GM19467 (cell line): ENCODE measurements at regions not wholly inside any gene's neighbourhood (a gene's known extent, or its start where the extent isn't known, plus 50 kb on each side); places are given as distances from the start of the nearest gene placed in this dataset.
"Not testable (repeated sequence)": the region's sequence is repeated elsewhere in the genome, so short reads cannot be mapped to it uniquely, and the experiment has no call there.

Experiments used
- ATAC-seq: cut with Tn5 transposase; IDR thresholded peaks from one replicate; pipeline ENCODE4 v1.9.1; 2021; ENCODE audit warnings: mild to moderate bottlenecking, moderate library complexity; ENCODE audit not compliant: unreplicated experiment

DNA sequence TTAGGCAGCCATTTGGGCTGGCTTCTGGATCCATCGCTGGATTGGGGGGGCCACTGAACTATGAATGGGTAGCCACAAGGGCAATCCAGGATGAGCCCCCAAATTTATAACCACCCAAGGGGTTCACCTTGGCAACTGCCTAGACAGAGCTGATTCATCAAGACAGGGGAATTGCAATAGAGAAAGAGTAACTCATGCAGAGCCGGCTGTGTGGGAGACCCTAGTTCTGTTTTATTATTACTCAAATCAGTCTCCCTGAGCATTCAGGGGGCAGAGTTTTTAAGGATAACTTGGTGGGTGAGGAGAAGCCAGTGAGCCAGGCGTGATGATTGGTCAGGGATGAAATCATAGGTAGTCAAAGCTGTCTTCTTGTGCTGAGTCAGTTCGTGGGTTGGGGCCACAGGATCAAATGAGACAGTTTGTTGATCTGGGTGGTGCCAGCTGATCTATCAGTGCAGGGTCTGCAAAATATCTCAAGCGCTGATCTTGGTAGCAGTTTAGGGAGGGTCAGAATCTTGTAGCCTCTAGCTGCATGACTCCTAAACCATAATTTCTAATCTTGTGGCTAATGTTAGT lies 57.9 kb downstream of the DNAJB9 start:
- no peak for ATAC-seq

DNA sequence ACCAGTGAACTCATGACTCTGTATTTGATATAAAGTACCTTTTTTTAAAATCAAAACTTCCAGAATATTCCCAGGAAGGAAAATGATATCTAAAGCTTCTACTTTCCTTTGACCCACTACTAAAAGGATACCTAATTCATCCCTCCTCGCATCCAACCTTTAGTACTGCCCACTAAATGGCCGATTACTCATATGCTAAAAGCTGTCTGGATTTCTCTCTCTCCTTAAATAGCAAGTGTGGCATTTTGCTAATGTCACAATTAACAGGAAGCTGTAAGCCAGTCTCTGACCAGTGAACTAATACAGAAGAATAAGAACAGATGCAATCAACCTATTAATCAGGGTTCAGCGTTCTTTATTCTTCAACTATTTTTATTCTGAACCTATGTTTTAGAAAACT lies 59.0 kb downstream of the DNAJB9 start:
- no peak for ATAC-seq

DNA sequence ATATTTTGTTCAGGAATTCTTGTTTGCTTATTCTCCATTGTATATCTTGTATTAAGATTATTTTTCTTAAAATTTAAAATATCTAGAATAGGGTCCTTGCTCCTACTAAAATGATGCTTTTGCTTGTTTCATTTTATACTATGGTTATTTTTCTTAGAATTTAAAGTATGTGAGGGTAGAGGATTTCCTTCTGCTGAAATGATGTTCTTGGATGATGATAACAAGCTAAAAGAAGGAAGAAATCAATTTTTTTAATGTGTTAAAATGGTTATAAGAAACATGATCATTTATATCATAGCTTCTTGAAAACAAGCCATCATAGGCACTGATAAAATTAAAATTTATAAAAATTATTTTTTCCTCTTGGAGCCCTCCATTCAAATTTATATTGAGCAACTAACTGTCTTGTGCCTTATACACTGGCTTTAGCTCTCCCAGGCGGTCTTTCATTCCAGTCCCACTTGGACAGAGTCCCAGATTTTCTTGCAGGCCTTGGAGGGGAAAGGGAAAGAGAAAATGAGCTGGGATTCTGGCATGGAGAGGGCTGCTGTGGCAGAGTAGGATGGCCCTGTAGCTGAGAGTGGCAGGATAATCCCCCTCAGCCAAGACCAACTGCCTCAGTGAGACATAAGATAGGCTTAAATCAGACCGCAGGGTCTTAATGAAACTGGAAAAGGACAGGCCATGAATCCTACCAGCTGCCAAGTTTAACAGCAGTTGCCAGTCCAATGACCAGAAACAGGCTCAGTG lies 60.2 kb downstream of the DNAJB9 start:
- no peak for ATAC-seq

DNA sequence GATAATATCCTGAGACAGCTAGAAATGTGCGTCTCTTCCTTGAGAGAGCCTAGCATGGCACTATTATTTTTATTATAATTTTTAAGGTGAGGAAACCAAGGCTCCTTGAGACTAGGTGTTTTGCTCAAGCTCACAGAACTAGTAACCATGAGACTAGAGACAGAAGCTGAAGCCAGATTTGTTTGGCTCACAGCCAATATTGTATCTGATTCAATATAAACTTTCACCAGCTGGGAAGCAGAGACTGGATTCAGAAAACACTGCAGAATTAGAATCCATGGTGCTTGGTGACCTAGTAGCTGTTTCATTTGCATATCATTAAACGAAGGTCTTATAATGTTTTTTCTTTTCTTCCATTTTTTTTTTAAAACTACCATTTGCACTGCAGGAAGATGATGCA lies 64.4 kb downstream of the DNAJB9 start:
- no peak for ATAC-seq

DNA sequence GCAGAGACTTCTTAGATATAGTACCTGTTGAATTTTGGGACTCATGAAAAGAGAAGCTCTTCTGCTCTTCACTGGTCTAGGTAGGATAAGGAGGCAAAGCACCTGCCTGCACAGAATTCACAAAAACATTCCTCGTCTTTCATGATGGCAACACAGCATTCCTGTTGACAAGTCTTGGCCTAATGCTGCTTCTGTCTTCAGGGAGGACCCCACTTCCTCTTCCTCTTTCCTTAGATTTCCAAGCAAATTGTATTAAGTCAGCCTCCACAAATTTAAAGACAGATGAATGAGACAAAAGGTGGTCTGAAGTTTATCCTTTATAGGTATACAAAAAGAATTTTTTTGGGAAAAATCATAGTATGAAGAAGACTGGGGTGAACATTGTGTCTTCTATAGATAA lies 64.9 kb downstream of the DNAJB9 start:
- ATAC-seq: no peak

DNA sequence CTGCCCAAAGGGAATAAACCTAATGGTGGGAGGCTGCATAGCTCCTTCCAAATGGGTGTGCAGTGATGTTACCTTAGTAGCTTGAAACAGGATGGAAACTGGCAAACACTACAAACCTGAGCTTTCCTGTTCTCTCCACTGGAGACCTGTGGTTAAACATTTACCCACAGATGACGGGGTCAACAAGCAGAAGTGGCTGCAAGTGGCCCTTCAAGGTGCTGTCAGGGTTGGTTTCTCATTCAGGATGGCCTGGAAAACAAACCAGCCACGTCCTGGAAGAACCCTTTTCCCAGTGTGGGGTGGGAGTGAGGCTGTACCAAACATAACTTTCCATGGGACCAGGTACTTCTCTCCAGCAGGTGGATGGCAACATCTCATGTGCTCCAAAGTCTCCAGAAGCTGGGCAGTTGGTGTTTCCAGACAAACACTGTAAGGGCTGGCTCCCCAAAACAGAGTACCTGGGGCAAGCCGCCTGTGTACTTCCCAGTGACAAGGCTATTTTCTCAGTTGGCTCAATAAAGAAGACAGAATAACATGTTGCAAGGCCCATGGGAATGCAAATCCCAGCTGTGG lies 67.5 kb downstream of the DNAJB9 start:
- ATAC-seq: no peak

DNA sequence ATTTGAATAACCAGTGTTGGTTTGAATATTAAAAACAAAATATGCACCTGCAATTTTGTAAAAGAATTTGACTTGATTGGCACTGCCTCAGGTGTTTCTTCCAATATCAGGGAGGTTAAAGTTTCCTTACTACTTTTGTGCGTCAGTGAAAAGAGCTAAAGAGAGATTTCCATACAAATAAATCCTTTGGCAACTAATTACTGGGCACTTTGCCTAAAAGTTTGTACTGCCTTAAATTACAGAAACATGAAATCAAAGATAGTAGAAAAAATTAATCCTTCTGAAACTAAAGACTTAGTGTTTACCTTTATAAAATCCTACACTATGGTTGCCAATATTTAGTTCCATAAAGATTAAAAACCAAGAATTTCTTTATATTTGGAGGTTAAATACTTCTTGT lies 72.5 kb downstream of the DNAJB9 start:
- ATAC-seq: no peak

DNA sequence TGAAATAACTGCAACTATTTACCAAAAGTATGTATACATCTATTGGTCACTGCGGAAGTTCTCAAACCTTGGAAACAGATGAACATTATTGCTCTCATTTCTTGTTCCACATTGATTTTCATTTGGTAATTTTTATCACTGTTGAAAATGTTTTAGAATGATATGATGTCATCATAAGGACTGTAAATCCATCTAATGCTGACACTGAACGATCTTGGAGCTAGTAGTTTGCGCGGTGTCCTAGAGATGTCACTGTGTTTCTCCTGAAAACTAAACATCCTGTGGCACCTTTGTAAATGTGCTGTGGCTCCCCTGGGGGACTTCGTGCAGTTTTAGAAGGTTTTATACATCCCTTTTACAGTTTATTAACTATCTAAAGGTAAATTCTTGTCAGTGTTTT lies 73.5 kb downstream of the DNAJB9 start:
- no peak for ATAC-seq

DNA sequence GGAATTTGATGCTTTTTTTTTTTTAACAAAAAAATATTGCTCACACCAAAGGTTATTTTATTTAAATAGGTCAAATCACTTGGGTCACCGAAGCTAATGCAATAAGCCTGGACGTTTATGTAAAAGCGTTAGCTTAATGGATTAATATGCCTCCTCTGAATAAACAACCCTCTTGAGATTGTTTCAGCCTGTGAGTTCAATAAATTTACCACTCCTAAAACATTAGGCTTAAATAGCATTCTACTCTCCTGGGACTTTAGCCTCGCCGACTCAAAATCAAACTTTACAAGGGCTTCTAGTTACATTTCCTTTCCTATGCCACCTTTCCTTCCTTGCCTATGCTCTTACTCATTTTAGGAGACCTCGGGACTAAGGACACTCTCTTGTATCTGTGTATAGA lies 79.3 kb downstream of the DNAJB9 start:
- ATAC-seq: no peak

DNA sequence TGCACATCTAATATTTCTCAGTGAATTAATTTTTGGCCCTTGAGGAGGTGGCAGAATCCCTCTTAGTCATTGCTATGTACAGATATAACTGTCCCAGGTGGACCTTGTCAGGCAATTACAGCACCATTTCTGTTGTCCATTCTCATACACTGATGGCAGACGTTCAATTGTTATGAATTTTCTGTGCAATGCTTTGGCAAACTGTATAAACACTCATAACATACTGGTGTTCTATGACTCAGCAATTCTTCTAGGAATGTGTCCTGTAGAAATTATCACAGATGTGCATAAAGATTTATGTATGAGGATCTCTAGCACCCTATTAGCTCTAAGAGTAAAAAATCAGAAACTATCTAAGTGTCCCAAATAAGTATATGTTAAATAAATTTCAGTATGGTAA lies 80.8 kb downstream of the DNAJB9 start:
- ATAC-seq: no peak

DNA sequence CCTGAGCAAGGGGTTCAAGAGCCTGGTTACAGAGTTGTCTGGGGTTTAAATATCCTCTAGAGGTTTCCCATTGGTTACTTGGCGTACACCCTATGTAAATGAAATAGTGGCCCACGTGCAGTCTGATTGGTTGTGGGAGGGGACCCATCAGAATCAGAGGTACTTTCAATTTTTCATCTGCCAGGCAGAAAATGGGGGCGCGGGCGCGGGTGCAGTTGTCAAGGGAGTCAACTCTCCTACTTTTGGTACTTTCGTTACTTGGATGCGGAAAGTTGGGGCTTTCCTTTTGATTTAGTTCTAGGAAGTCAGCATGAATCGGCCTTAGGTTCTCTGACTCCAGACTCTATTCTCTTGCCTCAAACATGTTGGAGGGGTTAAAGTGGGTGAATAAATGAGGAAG lies 83.2 kb downstream of the DNAJB9 start:
- no peak for ATAC-seq

DNA sequence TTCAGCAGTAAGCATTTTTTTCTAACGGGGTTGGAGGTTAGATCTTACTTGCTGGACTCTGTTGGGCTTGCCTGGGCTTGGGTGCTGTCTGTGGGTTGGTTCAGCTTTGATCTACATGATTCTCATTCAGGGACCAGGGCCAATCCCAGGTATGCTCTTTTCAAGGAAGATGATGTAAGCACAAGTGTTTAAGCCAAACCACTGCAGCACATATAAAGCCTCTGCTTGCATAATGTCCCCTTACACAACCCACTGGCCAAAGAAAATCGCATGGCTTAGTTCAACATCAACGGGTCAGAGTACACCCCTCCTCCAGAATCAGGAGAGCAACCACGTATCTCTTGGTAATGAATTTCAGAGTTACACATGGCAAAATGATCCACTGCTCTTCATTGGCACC lies 83.9 kb downstream of the DNAJB9 start:
- ATAC-seq: no peak

DNA sequence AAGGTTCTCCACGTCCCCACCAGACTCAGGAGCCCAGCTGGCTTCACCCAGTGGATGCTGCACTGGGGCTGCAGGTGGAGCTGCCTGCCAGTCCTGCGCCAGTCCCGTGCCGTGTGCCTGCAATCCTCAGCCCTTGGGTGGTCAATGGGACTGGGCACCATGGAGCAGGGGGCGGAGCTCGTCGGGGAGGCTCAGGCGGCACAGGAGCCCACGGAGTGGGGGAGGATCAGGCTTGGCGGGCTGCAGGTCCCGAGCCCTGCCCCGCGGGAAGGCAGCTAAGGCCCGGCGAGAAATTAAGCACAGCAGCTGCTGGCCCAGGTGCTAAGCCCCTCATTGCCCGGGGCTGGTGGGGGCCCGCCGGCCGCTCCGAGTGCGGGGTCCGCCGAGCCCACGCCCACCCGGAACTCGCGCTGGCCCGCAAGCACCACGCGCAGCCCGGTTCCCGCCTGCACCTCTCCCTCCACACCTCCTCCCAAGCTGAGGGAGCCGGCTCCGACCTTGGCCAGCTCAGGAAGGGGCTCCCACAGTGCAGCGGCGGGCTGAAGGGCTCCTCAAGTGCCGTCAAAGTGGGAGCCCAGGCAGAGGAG lies 87.6 kb downstream of the DNAJB9 start:
- ATAC-seq: not testable (repeated sequence)

DNA sequence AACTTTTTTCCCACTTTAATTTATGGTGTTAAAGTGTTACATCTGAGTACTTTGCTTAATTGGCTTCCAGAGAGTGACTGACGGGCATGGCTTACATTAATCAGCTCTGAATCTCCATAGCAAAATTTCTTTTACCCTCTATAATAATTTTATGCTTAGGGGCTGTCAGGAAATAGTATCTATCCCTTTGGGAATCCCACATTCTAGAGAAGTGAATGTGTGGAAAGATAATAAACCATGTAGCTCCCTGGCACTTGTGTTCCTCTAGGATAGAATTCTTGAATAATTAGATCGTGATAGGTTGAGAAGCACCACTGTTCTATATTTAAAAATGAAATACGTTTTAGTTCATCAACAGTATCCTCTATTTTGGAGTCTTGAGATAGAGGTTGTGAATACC lies 89.6 kb downstream of the DNAJB9 start:
- no peak for ATAC-seq

DNA sequence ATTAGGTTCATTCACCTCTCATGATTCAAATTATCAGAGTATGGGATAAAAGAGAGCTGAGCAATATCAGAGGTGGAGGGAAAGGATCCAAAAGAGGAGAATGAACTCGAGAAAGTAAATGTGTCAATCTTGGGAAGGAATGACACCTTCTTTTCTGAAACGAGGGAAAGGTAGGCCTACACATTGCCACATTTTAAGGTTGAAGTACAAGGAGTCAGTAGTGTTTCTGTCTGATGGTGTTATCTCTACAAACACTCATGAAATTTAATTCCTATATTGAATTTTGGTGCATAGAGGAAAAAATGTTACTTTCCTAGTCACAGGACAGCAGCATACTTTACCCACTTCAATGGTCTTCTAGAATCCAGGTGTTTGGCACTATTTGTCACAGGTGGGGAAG lies 90.2 kb downstream of the DNAJB9 start:
- no peak for ATAC-seq

DNA sequence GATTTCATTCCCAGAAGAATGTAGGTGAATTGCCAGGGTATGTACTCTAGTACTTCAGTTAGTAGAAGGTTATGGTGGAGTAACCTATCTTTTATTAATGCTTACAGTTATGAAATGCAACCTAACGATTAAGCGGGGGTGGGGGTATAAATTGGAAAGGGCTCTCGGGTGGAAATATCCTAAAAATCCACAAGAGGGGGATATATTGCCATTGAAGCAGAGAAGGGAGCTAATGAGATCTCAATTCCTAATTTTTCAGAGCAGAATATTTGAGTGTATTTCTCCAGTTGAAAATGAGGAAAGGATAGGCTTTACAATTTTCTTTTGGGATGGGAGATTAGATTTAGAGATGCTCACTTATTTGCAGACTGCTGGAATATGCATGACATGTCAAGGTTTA lies 90.8 kb downstream of the DNAJB9 start:
- ATAC-seq: no peak

DNA sequence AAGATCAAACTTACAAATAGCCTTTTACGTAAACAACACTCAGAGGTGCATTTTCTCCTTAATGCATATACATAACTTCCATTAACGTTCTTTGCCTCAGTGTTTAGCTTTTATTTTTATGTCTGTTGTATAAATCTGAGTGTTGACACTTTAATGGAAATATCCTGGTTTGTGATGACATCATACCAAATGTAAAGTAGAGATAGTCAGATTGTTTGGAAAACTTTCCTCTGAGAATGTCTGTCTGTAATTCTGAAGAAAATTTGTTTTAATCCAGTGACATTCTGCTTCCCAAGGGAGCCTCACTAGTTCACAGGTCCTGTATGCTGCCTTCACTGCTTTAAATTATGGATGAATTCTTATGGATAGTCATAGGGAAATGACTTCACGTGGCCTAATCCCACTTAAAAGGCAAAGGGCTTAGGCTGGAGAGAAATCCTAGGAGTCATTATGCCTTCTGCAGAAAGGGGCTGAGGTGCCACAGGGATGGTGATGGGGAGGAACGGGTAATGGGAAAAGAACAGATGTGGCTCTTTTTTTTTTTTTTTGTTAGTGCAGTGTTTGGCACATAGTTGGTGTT lies 93.2 kb downstream of the DNAJB9 start:
- ATAC-seq: no peak

DNA sequence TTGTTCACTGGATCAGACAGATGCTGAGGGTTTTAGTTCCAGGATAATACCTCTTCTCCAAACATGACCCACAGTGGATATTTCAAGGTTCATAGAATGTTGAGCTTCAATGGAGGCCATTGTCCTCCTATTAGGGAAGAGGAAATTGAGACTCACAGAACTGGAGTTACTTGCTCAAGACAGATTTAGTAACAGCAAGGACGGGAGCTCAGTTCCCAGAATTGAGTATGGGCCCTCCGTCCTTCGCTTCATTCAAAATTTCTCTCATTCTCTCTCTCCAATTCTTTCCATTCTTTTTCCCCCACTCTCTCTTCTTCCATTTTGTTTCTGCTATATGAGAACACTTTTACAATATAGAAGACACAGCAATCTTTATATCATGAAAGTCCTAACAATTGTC lies 94.0 kb downstream of the DNAJB9 start:
- no peak for ATAC-seq

DNA sequence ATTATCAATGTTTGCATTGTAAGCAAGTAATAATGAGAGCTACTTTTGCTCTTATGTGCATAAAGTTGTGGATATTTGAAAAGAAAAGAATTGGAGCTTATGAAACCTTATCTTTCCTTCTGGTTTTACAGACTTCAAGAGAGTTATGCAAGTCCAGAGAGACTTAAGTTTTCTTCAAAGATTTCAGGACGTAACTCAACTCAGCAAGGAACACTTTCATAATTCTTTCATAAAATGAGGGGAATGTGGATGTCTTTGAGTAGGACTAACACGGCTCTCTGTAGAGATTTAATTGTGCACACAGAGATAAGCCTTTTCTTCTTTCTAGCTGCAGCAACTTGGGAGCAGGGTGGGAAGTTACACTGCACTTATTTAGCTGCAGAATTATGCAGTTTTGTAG lies 97.5 kb downstream of the DNAJB9 start:
- no peak for ATAC-seq

DNA sequence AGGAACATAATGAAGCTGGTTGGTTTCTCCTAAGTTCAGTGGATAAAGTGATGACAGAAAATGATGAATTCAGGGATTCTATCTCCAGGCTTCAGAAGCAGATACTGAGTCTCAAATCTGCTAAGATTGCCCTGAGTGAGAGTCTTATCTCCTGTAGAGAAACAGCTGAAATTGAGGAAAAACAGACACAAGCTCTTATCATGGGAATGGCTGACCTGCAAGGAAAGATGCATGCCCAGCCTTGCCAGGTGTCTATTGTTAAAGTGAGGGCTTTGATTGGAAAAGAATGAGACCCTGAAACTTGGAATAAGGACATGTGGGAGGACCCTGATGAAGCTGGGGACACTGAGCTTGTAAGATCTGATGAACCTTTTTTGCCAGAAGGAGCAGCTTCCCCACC lies 100.3 kb downstream of the DNAJB9 start:
- ATAC-seq: no peak

DNA sequence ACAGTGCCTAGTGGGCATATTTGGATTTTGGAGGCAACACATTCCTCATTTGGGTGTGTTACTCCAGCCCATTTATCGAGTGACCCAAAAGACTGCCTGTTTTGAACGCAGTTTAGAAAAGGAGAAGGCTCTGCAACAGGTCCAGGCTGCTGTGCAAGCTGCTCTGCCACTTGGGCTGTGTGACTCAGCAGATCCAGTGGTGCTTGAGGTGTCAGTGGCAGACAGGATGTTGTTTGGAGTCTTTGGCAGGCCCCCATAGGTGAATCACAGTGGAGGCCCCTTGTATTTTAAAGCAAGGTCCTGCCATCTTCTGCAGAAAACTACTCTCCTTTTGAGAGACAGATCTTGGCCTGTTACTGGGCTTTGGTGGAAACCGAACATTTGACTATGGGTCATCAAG lies 104.0 kb downstream of the DNAJB9 start:
- ATAC-seq: not testable (repeated sequence)

DNA sequence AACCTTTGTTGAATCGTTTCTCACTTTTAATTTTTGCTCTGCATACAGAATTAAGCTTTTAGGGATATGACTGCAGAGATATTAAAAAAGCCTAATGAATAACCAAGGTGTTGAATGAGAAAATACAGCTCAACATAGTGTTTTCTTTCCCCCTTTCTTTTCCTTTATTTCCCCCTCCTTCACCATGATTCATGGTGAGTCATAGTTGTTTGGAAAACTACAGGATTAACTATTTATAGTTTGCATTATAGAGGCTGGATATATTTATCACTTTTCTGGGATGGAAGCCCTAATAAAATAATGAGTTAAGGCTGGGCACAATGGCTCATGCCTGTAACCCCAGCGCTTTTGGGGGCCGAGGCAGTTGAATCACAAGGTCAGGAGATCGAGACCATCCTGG lies 115.0 kb downstream of the DNAJB9 start:
- ATAC-seq: no peak
